ENCODE measurements at regions not wholly inside any gene's neighbourhood (a gene's known extent, or its start where the extent isn't known, plus 50 kb on each side); places are given as distances from the start of the nearest gene placed in this dataset.
"Not testable (repeated sequence)": the region's sequence is repeated elsewhere in the genome, so short reads cannot be mapped to it uniquely, and the experiment has no call there.

- H3K4me3 ChIP-seq = no peak overlapping the region
- DNase-seq (no peak), ATAC-seq (no peak)
- H3K36me3 ChIP-seq = no peaks in the 10 kb centered on the region
- H3K27ac ChIP-seq = no peak overlapping the region
- H3K4me1 ChIP-seq = no peaks in the 10 kb centered on the region
- no peaks in the 10 kb centered on the region for H3K27me3 ChIP-seq
- intact Hi-C loops (cut with DNase I) = no loop called here
- peaks cover 0 to 22% (median 0%) of the 10 kb centered on the region in 11 donors for H3K9me3 ChIP-seq
- no peak for TF ChIP-seq CTCF (IDR thresholded peaks at IDR 0.05)
Observed at GRCh38 chr7:146027243-146027642, 89.4 kb upstream of the CNTNAP2 start.

- DNase-seq (no peak), ATAC-seq (no peak)
- H3K36me3 ChIP-seq = no peaks in the 10 kb centered on the region
- intact Hi-C loops (cut with DNase I) = no loop called here
- TF ChIP-seq CTCF (IDR thresholded peaks at IDR 0.05) = no peak
- peaks cover 0 to 37% (median 0%) of the 10 kb centered on the region in 11 donors for H3K9me3 ChIP-seq
- WGBS, 2 donors = 75 to 77% methylated on average over 5 of the region's 5 CpGs
- no peaks in the 10 kb centered on the region for H3K27me3 ChIP-seq
- no peak overlapping the region for H3K4me3 ChIP-seq
- no peak overlapping the region for H3K27ac ChIP-seq
- H3K4me1 ChIP-seq = no peaks in the 10 kb centered on the region
Observed at GRCh38 chr7:146022776-146023175, 93.8 kb upstream of the CNTNAP2 start.

GRCh38 chr7:146019041-146020004 lies 97.3 kb upstream of the CNTNAP2 start:
- peaks cover 0 to 22% (median 0%) of the 10 kb centered on the region in 11 donors for H3K9me3 ChIP-seq
- DNase-seq; H3K27me3 ChIP-seq; H3K4me1 ChIP-seq; intact Hi-C loops (cut with DNase I); ATAC-seq; H3K27ac ChIP-seq; H3K4me3 ChIP-seq; H3K36me3 ChIP-seq: not testable (repeated sequence)
- 89 to 91% methylated on average over 22 to 29 of the region's 33 CpGs for WGBS, 2 donors

- intact Hi-C loops (cut with DNase I); H3K27ac ChIP-seq; DNase-seq; H3K36me3 ChIP-seq; H3K4me3 ChIP-seq; H3K4me1 ChIP-seq; ATAC-seq; H3K27me3 ChIP-seq: not testable (repeated sequence)
- H3K9me3 ChIP-seq = peaks cover 0 to 21% (median 0%) of the 10 kb centered on the region in 11 donors
- WGBS, 2 donors = 81 to 86% methylated on average over 5 of the region's 5 CpGs
Observed at GRCh38 chr7:146017366-146017765, 99.2 kb upstream of the CNTNAP2 start.

GRCh38 chr7:146014154-146014553 lies 102.4 kb upstream of the CNTNAP2 start:
- 69 to 77% methylated on average over 1 to 2 of the region's 2 CpGs for WGBS, 2 donors
- H3K27ac ChIP-seq; ATAC-seq; H3K36me3 ChIP-seq; intact Hi-C loops (cut with DNase I); H3K4me1 ChIP-seq; H3K27me3 ChIP-seq; H3K4me3 ChIP-seq; DNase-seq: not testable (repeated sequence)
- peaks cover 0 to 16% (median 0%) of the 10 kb centered on the region in 11 donors for H3K9me3 ChIP-seq

- Histone ChIP-seq H3K4me3 (no peak overlapping the region), H3K4me1 (no peaks in the 10 kb centered on the region), H3K36me3 (no peaks in the 10 kb centered on the region), H3K27me3 (no peaks in the 10 kb centered on the region), H3K27ac (no peak overlapping the region), H3K9me3 (peaks cover 0 to 6% (median 0%) of the 10 kb centered on the region in 11 donors)
- 85 to 88% methylated on average over 8 of the region's 8 CpGs for WGBS, 2 donors
- DNase-seq (no peak), ATAC-seq (no peak)
- intact Hi-C loops (cut with DNase I) = no loop called here
- no peak for TF ChIP-seq CTCF (IDR thresholded peaks at IDR 0.05)
Observed at GRCh38 chr7:146008293-146008692, 108.3 kb upstream of the CNTNAP2 start.

Data from heart right ventricle (tissue), 16 donors.